Stimulated activated CD4-positive, alpha-beta T cell treated with anti-CD3 and anti-CD28 coated beads, Interleukin-4, amount 100 ng/mL, for 4 hours (primary cell): ENCODE measurements at regions not wholly inside any gene's neighbourhood (a gene's known extent, or its start where the extent isn't known, plus 50 kb on each side); places are given as distances from the start of the nearest gene placed in this dataset.

Experiments used
- DNase-seq, 2 experiments: peaks; one replicate each; pipeline ENCODE4 v3.0.0-alpha.2; 2020

DNA sequence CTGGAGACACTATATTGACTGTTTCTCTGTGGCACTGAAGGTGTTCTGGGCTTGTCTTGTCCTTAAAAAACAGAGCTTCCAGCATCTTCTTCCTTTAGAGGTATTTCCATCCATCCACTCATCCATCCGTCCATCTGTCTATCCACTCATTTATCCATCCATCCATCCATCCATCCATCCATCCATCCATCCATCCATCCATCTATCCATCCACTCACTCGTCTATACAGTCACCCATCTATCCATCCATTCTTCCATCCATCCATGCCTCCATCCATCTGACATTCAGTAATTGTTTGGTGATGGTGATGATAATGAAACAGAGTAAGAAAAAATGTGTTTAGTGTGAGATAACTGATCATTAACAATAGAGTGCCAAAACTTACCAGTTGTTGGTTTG is 334.8 kb downstream of the NSG2 start:
- DNase-seq = no peak

DNA sequence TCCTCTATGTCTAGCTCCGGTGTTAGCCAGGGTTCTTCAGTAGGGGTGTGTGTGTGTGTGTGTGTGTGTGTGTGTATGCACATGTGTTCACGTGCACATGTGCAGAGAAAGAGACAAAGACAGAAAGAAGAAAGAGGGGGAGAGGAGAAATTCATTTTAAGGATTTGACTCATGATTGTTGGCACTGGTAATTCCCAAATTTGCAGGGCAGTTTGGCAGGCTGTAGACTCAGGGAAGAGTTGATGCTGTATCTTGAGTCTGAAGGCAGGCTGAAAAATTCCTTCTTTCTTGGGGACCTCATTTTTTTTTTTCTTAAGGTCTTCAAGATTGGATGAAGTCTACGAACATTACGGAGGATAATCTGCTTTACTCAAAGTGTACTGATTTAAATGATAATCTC is 335.7 kb downstream of the NSG2 start:
- no peak for DNase-seq

DNA sequence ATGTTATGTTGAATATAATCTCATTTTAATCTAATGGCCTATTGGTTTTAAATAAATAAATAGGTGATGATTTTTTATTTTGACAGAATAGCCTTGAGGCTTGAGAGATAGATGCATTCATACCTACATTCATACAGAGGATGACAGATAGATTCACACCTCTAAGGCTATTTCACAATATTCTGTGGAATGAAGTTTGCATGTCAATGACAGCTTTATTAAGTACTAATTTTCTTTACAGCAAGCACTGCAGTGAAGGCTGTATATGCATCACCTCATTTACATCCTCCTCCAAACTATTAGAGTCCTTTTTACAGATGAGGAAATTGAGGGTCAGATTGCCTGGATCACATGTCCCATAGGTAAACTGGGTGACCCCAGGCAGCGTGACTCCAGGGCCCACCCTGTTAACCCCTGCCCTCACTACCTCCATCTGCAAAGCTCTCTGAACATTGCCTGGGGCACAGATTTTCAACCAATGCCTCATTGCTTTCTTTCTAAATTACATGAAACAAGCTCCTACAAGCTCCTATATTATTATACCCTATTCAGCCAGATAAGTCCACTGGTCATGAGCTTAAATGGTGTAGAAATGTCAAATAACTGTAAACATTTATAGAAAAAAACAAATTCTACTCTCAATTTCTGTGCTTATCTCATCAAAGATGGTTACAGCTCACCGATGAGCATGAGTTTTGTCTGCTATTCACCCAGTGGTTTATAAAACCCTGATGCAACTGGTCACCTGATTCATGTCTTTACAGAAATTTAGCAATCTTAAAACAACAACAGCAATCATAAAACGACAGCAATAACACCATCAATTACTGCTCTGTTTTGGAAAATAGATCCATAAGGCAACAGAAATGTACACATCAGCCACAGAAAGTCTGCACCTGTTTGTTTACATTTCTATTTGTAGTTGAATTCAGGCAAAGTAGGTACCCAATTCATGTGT is 338.0 kb downstream of the NSG2 start:
- DNase-seq = no peak

DNA sequence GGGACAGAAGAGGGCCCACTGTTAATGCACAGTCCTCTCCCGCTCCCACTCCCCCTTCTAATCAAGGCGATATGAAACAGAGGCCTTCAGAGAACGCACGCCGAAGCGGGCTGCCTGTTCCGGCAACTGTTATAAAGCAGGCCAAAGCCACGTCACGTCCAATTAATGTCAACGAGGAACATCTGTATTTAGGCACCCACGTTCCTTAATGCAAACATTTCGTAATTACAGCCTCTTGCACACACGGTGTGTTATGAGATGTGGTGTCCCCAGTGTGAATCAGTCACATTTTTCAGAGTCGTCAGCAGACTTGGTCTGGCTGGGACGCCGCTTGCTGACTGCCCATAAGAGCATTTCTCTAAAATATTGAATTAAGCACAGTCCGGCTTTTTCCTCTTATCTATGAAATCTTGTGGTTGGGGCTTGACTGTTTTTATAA is 339.0 kb downstream of the NSG2 start:
- DNase-seq = no peak

DNA sequence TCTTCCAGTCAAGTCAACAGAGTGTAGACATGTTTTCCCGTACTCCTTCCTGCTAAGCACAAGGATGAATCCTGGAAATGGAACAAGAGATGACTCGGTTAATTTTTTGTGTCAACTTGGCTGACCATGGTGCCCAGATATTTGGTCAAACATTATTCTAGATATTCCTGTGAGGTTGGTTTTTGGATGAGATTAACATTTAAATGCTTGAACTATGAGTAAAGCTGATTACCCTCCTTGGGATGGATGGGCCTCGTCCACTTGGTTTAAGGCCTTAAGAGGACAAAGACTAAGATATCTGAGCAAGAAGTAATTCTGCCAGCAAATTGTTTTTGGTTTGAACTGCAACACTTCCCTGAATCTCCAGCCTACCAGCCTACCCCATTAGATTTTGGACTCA is 338.1 kb upstream of the MSX2 start:
- no peak for DNase-seq

DNA sequence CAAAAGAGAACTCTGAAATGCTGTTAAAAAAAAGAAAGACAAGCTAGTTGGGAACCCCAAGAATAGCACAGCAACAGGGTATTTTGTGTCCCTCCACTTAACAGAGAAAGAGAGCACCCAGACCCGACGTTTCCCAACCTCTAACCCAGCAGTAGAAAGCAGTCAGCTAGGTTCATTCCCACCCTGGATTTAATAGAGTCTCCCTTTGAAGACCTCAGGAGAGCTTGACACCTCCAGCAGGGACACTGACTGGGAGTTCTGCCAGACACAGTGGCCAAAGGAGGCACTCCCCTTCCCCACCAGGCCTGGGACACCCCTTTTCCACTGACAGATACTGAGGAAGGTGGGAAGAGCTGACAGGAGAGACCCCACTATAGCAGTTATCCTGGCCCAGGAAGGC is 337.5 kb upstream of the MSX2 start:
- DNase-seq = no peak

DNA sequence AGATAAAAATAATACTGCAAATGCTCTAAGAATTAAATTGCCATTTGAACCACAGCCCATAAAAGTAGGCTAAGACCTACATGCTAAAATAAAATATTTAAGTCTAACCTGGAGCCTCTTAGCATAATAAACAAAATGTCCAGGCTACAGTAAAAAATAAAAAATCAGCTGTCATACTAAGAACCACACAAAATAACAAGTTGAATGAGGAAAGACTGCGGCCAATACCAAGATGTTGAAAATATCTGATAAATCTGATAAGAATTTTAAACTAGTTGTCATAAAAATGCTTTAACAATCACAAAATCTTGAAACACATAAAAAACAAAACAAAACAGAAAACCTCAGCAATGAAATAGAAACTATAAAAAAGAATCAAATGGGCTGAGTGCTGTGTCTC is 336.9 kb upstream of the MSX2 start:
- no peak for DNase-seq

DNA sequence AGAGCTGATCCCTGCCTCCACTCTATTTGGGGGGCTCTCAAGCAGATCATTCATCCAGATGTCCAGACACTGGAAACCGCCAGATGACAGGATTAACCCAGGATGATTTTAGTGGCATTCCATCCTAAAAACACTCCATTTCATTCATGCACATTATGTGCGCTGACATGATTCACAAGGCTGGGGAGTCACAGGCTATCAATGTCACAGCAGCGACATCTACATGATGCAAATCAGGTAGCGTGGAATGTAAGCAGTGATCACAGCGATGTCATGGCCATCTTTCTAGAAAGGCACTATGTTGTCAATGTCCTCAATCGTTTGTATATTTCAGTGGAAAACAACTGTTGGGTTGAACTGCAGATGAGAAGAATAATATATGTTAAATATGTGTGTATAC is 331.5 kb upstream of the MSX2 start:
- no peak for DNase-seq

DNA sequence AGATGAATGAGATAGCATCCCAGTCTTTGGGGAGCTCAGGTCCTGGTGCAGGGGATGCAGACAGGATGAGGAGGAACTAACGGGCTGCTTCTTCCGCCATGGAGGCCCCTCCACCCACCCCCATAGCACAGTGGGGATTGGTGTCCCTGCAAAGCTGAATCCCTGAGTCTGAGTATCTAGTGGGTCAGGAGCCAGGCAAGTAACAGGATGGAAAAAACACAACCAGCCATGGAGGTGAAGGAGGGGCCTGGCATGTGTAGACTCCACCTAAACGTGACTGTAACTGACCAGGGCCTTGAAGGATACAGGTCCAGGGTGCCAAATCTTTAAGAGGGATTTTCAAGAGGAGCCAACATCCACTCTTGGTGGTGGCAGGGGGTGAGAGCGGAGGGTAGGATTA is 327.8 kb upstream of the MSX2 start:
- DNase-seq = no peak

DNA sequence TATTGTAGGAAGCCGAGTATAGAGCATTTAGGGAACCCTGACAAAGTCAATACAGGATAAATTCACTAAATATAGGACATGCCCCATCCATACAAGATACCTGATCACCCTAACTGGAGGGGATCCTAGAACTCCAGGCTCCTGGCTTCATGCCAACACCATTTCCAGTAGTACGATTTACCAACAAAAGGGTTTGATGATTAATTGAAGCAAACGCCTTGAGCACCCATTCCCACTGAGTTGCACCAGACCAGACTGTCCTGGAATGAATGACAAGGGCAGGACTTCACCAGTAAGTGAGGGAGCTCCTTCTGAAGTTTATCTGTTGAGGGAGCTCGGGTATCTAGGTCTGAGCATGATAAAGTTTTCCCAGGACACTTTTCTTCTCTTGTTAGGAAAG is 327.2 kb upstream of the MSX2 start:
- DNase-seq = no peak

DNA sequence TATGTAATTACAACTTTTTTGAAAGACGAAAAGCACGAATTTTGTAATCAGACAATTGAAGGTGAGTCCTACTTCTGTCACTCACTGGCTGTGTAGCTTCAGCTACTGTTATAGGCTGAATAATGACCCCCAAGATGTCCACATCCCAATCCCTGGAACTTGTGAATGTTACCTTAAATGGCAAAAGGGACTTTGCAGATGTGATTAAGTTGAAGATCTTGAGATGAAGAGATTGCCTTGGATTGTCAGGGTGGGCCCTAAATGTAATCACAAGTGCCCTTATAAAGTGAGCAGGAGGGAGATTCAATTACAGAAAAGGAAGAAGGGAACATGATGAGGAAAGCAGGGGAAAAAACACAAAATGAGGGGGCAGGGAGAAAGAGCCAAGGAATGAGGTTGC is 326.2 kb upstream of the MSX2 start:
- DNase-seq = no peak

DNA sequence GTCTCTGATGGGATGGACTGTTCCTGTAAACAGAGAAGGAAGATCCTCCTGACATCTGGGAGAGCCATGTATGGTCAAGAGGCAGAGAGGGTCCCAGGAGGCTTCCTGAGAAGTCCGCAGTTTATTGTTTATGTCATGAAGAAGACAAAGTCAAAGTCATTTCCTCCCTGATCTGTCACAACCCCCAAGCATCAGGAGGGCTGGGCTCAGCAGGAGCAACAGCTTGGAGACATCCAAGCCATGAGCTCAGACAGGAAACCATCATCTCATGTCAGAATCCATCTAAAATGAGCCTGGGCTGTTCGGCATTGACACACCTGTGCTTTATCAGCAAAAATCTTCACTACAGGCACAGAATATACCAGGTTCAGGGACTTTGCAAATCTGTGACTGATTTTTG is 325.0 kb upstream of the MSX2 start:
- no peak for DNase-seq

DNA sequence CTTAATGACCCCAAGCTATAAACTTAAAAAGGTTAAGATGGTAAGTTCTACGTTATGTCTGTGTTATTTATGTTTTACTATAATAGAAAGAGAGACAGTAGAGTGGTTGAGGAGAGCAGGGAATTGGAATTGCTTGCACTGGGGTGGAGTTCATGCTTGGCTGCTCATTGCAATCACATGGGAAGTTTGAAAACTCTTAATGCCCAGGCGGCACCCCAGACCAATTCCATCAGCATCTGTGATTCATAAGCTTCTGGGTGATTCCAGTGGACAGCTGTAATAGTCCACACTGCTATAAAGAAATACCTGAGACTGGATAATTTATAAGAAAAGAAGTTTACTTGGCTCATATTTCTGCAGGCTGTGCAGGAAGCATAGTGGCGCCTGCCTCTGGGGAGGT is 323.9 kb upstream of the MSX2 start:
- DNase-seq = no peak

DNA sequence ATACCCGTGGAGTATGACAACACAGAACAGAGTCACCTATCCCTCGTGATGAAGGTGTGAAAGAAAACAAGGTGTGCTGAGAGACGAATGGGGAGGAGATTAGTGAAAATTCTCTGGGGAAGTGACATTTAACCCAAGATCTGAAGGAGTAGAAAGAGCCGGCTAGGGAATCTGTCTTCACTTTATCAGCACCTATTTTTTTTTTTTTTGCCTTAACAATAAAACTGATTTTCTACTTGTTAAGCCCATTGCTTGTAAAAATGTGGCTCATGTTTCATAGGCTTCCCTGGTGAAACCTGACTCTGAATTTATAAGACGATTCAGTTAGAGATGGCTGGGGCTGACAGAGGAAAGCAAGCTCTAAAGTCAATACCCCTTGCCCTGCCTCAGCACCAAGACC is 322.6 kb upstream of the MSX2 start:
- DNase-seq = no peak

DNA sequence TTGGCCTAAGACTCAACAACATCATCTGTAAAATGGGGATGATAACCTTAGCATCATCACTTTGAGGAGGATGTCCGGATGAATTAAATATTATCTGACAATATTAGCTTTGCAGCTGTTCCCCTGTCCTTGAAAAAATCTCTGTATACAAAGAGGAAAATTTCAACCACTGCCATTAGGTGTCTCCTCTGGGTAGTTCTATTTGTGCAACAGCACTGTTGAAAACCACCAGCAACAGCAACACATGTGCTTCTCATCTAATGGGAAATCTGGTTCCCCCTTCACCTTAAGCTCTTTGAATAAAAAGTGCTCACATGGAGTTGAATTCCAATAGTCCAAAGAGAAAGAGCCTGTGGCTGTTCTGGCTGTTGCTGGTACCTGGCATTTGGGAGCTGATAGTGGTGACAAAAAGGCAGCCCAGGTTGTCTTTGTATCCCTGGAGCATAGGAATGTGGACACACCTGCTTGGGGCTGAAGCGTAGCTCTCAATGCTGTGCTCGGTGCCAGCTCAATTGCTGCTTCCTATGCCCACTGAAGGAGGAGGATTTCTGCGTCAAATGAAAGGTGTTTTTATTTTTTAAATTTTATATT is 322.1 kb upstream of the MSX2 start:
- DNase-seq = no peak

DNA sequence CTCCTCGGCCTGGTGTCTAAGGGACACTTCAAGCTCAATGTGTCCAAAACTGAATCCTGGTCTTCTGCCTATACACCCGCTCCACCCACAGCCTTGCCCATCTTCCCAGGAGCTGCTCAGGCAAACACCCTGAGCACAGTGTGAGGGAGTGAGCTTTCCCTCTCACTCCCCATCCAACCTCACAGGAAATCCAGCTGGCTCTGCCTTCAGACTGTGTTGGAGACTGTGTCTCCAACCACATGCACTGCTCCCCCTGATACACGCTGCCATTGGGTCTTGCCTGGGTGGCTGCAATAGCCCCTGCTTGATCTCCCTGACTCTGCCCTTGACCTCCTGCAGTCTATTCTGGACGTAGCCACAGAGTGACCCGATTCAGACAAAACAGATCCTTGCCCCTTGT is 319.5 kb upstream of the MSX2 start:
- DNase-seq = no peak

DNA sequence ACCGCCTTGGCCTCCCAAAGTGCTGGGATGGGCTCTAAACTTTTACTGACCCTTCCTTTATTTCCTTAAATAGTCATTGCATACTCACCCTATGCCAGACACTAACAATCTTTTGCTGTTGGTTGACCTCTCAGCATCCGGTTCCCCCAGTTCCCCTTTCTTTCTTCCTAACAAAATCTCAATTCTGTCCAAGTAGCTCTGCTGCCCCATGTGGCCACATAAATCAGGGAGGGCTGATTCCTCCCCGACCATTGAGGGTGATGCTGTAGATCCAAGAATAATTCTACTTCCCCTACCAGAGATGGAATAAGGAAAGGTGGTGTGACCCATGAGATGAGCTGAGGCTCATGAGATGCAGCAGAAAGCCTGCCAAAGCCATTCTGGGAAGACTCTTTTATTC is 315.3 kb upstream of the MSX2 start:
- no peak for DNase-seq

DNA sequence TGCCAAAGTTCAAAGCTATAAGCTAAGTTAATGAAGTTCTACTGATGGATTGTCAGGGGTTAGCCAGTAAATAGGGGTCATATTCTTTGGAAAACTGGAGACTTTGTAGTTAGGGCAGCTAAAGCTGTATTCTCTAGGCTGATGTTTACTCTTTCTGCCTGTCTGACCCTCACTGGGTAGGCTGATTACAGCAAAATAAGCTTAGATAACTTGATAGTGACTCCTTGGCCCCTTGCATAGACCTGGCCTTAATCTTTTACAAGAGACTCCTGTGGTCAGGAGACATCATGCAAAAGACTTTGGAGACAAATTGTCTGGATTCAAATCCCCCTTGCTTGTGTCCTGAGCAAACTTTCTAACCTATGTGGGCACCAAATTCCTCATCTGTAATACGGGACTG is 314.4 kb upstream of the MSX2 start:
- no peak for DNase-seq

DNA sequence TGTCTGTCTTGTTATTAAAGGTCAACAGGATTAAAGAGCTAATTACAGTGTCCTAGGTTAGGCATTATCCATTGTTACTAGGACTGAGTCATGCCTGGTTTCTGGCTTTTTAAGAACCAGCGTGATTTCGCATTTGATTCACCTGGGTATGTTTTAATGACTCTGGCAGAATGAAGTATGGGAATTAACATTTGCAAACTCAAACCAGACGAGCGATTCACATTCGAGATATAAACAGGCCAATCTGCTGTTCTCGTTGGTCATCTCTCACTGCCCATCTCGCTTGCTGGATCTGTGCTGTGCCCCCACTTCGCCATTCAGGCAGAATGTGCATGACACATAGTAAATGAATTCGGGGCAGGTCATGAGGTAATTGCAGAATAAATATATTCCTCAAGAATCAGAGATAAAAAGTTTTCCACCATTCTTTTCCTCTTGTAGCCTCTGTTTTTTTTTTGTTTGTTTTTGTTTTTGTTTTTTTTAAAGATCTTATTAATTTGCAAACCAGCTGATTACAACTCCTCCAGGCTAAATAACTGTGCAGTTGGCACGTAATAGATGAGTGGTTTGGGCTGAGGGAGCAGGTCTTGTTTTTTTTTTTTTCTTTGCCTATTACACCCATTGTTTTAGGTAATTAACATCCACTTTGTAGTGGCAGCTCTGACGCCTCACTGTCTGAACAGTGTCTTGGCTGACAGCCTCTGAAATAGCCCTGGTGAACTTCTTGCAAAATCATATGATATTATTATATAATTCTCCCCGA is 313.5 kb upstream of the MSX2 start:
- DNase-seq = no peak

DNA sequence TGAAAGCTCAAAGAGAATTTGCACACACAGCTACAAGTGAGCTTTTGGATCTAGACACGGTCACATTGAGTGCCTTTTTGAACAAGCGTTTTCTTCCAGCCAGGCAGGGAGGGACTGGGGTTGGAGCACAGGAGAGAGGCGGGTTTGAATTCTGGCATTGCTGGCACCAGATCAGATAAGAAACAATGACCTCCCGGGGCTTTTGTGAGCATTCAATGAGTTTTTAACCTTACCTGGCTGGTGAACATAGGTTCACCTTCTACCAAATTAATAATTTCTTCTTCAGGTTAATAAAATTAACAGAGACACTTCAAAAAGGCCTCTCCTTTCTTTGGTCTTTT is 312.9 kb upstream of the MSX2 start:
- DNase-seq = no peak

DNA sequence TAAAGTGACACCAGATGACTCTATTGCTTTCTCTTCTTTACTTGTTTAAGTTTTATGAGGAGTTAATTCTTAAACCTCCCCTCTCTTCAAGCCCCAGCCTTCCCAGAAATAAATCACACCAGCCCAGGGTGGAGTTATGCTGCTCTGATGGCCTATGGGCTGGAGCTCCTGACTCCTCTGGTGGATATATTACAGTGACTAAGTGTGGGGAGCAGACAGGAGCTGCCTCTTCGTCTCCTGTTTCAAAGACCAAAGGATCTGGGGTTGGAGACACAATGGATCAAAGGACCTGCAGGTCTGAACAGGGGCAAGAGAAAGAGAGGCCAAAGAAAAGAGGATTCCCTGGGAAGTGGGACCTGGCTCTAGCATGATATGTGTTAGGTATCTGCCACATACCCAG is 312.0 kb upstream of the MSX2 start:
- no peak for DNase-seq

DNA sequence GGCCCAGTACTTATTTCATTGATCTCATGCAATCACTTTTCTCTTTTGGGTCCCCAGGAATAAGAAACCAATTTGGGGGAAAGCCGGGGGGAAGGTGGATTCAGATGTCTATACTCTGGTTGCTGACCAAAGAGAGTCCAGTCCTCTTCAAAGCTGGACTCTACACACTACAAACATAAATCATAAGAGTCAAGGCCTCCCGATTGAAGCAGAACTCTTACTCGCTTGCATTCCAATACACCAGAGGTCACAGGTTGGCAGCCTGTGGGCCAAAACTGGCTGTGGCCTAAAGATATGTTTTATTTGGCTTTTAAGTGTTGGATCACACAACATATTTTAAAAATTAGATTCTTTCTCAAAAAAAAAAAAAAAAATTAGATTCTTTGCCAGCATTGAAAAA is 311.4 kb upstream of the MSX2 start:
- DNase-seq = no peak

DNA sequence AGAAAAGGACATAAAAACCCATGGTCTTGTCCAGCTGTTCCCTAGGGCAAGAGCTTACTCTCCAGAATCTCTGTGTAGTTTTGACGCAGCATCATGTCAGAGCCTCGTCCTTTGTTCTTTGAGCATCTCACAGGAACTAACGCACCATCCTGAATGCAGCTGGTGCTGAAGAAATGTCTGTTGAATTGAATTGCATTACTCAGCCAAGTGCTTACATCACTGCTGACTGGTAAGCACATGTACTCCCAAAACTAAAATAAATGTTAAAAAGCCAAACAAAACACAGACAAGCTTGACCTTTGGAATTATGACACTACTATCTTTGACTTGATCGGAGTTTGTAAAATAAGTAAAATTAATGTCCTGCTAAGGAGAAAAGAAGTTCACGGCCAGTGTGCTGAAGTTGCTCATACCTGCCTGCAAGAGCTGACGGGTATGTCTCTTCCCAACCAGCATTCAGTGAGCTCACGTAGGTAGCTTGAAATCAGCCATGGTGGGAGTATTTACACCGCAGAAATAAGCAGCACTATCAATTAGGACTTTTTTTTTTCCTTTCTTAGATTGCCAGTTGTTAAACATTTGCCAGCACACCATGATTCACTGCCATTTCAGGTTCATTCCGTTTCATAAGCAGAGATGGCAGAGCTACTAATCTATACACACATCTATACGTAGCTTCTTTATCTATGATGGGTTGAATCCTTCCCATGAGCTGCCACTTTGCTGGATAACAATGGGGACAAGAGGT is 310.6 kb upstream of the MSX2 start:
- no peak for DNase-seq
